HG03280 (cell line): ENCODE measurements at regions not wholly inside any gene's neighbourhood (a gene's known extent, or its start where the extent isn't known, plus 50 kb on each side); places are given as distances from the start of the nearest gene placed in this dataset.
"Not testable (repeated sequence)": the region's sequence is repeated elsewhere in the genome, so short reads cannot be mapped to it uniquely, and the experiment has no call there.

ENCODE experiments used
- ATAC-seq: cut with Tn5 transposase; IDR thresholded peaks from one replicate; pipeline ENCODE4 v1.9.1; 2021; ENCODE audit warnings: mild to moderate bottlenecking, moderate library complexity; ENCODE audit not compliant: unreplicated experiment

DNA sequence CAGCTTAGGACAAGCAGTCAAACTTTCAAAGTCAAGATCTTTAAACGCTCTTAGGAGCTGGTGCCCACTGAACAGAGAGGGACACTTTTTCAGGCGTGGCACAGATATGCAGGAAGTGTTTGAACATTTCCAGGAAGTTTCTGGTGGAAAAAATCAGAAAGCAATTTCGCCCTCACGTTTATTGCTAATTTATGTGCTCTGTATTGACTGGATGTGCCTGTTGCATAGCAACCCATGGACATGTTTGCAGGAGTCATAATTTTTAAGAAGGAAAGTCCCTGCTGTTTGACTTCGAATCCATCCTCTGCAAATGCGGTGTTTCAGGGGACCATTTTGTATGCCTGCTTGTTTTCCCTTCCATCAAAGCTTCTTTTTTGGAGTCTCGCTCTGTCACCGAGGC lies 239.9 kb upstream of the IRF2BP2 start:
- ATAC-seq: no peak

DNA sequence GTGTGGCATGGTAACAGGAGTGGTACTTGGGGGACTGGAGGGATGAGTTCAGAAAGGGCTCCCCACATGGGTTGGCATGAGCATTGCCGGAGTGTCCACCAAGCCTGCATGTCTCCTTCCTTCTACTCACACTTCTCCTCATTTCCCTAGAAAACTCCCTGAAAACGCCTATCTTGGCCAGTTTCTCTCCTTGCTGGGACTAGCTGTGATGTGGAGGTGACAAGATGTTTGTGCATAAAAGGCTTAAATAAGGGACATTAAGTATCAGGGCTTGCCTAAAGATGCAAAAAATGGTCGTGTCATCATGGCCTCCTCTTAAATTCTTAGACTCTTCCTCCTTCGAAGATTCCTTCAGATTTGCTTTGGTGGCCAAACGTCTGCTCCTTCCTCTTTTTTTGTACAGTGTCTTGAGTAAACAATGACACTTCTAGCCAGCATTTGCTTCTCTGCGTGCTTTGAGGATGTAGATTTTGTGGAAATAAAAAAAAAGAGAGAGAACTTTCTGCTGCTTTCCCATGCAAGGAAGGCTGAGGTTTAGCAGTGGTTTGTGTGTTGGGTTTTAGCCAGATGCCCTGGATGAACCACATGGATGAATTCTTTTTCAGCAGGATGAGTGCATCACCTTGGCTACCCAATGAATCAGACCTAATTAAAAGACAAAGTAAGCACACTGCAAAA lies 239.1 kb upstream of the IRF2BP2 start:
- ATAC-seq: no peak

DNA sequence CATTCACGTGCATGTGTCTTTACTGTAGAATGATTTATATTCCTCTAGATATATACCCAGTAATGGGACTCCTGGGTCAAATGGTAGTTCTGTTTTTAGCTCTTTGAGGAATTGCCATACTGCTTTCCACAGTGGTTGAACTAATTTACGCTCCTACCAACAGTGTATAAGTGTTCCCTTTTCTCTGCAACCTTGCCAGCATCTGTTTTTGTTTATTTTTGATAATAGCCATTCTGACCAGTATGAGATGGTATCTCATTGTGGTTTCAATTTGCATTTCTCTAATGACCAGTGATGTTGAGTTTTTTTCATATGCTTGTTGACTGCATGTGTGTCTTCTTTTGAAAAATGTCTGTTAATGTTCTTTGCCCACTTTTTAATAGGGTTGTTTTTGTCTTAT lies 236.8 kb upstream of the IRF2BP2 start:
- ATAC-seq: not testable (repeated sequence)

DNA sequence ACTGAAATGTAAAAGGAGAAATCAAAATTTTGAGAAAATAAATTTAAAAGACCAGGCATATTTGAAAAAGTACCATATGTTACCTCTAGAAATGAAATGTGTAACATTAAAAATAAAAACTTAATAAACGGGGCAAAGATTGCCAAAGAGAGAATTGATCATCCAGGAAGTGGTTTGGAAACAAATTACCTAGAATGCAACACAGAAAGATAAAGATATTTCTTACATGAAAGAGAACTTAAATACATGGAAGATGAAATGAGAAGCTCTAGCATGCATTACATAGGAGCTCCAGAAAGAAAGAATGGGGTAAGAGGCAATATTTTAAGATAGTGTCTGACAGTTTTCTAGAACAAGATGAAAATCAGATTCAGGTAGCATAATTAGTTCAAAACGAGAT lies 235.9 kb upstream of the IRF2BP2 start:
- no peak for ATAC-seq

DNA sequence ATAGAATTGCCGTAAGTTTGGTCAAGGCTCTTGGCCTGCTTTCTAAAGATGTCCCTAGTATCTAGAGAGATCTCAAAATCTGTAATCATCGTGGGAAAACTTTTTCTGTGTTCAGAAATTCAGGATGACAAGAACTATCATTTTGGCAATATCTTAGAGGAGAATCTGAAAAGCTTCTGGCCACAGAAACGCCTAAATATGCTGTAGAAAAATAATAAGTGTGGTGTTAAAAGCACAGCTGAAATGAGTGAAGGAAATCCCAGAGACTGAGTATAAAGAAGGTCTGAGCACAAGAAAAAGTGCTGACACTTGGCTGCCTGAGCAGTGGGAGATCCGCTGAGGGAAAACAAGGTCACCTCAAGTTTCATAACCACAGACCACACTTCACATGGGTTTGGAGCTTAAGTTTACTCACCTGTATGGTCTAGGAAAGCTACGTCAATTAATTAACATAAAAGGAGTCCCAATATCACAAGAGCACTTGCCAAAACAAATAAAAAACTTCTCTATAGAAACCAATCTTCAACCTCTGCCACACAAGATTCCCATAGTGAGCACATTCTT lies 235.2 kb upstream of the IRF2BP2 start:
- no peak for ATAC-seq

DNA sequence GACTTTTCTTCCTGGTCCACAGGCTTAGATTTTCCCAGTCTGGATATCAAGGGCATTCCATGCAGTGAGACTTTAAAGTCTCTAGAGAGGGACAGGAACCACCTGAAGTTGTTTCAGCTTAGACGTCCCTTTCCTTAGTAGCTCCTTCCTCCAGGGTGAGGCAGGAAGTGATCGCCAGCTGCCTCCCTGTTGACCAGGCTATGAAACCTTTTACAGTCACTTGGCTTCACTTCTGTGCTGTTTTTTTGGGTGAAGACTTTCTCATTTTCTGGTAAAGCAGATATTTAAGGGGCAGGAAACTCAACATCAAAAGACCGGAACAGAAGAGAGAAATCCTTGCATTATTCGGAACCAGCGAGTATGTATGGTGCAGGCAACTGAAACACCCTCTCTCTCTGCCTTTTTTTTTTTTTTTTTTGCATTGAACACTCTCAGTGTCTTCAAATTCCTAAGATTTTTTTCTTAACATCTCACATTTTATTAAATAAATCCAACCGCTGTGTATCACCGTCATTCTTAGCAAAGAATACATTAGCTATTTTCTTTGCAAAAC lies 234.6 kb upstream of the IRF2BP2 start:
- no peak for ATAC-seq

DNA sequence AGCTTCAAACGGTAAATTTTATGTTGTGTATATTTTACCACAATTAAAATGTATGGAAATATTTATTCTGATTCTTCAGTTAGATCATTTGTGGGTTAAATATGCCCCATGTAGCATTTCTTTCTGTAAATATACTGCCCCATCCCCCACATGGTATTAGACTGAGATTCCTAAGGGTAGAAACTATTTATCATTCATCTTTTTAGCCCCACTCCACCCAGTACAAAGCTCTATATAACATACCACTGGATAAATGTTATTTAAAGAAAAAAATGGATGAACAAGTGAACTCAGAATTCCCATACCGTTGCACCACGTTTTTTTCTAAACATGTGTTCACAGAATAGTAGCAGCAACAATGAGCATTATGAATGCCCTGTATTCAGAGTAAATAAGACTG lies 234.0 kb upstream of the IRF2BP2 start:
- no peak for ATAC-seq

DNA sequence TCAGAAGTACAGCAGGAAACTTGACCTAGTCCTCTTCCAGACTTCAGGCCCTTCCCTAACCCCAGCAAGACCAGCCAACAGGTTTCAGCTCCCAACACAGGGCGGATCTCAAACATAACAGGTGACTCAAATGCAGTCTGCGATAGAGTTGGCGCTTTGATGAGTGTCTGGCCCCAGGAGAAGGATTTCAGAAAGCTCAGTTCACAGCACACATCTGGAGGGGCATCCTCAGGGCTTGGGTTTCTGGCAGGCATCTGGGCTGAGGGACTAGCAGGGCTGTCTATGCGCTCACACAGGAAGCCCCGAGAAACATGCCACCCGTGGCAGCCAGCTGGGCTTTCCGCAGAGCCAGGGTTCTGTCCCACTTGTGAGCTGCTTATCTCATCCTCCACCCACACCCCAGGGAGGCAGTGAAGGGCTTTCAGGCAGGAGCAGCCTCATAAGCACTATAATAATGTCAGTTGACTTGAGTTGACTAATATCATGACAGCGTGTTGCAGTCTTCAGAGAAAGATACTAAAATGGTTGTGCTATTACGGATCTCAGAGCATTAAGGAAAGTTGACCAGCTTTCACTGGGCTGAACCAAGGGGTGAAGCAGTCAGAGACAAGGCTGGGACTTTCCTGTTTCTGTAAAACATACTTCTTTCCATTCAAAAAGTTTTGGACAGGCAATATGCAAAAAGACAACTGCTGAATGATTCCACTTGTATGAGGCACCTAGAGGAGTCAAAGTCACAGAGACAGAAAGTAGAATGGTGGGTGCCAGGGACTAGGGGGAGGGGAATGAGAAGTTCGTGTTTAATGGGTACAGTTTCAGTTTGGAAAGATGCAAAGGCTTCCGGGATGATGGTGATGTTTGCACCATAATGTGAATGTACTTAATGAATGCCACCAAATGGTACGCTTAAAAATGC lies 233.0 kb upstream of the IRF2BP2 start:
- ATAC-seq: peak; percentile 64

DNA sequence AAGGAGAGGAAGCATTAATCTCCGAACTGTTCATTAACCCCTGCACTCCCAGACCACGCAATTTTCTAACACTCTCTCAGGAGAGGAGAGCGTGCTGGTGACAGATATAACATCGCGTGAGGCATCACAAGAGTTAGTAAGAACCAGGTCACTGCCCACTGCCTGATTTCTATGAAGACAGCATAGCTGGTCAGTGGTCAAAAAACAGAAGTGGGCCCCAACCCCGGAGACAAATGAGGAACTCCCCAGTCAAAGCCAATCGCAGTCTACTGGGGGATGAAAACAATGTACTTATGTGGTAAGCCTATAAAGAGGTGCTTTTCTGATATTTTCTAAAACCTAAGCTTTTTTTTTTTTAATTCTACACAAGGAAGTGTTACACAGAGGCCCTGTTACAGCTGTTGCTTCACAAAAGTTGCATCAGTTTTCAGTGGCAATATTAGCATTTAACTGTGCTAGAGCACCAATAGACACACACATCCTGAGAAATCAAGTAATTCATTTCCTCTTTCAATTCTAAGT lies 231.8 kb upstream of the IRF2BP2 start:
- no peak for ATAC-seq

DNA sequence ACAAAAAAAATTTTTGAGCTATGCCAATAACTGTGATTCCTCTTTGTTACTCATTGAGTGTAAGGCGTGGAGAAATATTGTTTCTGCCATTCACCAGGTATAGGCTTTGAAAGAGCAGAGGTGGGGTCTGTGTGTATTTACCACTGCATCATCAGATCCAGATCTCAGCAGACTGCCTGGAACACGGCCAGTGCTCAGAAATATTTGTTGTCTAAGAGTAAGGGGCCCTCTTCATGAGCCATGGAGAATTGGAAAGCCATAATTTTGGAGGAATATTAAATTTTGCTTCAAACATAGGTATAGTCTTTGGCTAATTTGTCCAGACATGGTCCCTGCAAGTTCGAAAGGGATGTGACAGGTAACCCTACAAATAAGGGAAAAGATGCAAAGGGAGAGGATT lies 231.3 kb upstream of the IRF2BP2 start:
- ATAC-seq: no peak

DNA sequence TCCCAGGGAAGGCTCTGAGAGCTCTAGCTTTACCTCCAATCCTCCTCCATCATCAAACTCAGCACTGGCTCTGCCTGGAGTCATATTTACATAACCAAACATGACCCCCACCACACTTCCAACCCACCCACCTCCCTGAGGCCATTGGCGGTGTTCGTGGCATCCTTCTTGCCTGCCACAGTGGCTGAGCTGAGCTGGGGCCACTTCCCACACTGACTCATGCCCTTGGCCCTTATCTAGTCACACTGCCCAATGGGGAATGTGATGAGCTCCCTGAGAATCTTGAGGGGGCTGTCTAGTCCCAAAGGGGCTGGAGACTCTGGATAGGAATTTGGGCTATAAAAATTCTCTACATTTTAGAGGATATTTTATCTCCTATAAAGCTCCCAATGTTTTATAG lies 230.9 kb upstream of the IRF2BP2 start:
- no peak for ATAC-seq

DNA sequence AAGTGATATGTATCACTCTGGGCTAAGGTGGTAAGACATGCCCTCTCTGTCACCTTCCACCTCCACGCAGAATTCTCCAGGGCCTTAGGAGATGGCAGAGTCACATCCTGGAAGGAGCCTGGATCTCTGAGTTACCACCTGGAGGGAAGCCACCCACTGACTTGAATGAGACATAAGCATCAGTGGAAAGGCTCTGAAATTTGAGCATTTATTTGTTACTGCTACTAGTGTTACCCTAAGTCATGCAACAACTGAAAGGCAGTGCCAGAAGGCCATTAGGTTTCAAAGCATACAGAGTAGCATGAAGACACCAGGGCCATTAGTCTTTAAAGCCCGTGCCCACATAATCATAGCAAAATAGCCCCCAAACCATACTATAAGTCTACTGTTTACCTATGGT lies 230.3 kb upstream of the IRF2BP2 start:
- no peak for ATAC-seq

DNA sequence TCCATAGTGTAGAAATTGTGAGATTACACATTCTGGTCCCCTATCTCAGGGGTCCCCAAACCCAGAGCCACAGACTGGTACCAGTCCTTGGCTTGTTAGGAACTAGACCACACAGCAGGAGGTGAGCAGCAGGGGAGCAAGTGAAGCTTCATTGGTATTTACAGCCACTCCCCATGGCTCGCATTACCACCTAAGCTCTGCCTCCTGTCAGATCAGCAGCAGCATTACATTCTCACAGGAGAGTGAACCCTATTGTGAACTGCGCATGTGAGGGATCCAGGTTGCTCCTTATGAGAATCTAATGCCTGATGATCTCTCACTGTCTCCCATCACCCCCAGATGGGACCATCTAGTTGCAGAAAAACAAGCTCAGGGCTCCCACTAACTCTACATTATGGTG lies 229.7 kb upstream of the IRF2BP2 start:
- no peak for ATAC-seq

DNA sequence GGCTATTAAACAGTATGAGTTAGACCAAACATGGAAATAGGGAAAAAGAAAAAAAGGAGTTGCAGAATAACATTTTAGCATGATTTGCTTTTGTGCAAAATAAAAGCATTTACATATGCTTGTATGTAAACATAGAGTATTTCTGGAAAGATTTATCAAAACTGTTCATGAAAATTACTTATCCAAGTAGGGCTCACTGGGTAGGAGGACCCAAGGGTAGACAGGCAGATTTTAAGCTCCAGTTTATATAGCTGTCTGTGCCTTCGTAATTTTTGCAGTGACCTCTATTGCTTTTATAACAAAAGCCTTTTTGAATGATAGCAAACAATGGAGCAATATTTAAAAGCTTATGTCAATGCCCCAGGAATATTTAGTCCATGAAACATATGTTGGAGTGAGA lies 228.8 kb upstream of the IRF2BP2 start:
- no peak for ATAC-seq

DNA sequence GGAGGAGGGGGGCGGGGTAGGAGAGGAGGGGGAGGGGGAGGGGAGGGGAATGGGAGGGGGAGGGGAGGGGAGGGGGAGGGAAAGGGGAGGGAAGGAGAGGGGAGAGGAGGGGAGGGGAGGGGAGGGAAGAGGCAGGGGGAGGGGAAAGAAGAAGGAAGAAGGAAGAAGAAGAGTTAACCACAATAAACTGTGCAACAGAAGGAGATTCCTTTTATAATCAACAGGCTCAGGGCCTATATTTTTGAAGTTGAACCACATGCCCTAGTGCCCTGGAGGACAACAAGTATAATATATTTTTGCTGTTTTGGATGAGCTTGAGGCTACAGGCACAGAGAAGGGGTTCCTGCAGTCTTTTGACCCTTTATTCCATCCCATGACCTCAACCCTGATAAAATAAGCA lies 228.2 kb upstream of the IRF2BP2 start:
- no peak for ATAC-seq

DNA sequence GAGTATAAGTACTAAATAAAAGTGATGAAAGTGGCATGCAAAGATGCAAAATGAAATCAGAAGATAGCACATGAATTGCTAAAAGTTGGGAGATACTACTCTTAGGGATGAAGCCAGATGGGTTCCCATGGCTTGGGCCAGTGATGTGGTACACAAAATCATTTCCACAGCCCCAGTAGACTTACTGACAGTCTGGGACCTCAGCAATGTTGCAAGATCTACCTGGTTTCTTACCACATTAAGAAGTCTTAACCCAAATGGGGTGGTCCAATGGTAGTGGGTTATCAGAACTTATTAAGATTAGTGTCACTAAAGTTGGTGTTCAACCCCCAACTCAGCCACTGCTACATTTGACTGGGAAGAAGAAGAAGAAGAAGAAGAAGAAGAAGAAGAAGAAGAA lies 227.7 kb upstream of the IRF2BP2 start:
- ATAC-seq: no peak

DNA sequence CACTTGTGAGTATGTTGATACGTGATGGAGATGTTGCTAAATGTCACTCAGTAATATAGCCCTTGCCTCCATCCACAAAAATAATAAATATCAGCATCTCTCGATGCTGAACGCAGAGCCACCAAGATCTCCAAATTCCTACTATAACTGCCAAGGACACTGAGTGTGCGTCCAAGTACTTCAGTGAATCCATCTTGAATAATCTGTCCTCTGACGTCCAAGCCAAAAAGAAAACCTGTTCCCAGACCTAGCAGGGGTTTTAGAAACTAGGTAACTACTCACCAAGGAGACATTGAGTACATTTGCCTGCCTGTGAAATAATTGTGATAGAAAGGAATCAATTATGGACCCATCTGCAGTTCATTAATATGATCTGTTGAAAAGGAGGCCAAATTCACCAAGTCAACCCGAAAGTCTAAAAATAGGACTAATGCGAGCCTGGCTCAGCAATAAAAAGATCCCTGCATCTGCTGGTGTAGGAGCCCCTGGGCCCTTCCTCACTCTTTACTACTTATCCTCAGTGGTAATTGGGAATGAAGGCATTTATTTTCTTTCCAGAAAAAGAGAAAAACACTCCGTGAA lies 226.9 kb upstream of the IRF2BP2 start:
- ATAC-seq: no peak

DNA sequence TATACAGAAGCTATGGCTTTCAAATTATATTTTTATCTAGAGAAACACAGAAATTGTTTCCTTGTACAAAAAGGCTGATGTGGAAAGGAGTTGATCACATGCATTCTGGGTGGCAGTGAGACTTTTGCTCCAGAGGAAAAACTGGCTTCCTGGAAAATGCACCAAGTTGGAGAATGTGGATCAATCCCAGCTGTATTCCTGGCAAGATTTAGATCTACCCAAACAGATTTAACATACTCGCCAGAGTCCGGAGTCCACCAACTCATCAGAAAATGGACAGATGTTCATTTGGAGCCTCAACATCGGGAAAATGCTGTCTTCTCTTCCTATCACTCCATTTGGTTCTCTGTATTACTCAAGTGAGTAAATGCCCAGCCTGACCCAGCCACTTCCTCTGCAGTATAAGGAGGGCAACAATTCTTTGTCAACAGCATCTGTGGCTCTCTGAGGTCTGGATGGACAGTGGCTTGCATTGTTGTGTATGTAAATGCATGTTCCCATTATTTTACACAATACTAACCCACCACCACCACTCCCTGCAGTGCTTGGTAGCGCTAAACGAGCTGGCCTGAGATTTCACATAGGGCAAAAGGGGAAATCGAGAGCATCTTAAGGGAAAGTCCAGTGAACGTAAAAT lies 226.2 kb upstream of the IRF2BP2 start:
- no peak for ATAC-seq

DNA sequence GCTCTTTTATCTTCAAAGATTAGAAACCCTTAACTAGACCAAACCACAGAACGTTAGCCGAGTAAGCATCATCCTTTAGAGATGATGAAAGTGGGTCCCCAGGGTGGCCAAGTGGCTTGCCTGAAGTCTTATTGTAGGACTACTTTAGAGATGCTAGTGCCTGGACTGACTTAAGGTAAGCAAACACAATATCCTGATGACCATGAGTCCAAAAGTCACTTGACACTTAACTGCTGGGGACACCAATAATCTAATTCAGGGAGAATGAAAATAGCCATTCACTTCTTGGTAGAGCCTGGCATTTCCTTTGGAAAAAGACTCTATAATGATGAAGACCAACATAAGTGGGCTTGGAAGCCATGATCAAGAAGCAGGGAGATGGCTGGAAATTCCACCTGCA lies 225.3 kb upstream of the IRF2BP2 start:
- no peak for ATAC-seq

DNA sequence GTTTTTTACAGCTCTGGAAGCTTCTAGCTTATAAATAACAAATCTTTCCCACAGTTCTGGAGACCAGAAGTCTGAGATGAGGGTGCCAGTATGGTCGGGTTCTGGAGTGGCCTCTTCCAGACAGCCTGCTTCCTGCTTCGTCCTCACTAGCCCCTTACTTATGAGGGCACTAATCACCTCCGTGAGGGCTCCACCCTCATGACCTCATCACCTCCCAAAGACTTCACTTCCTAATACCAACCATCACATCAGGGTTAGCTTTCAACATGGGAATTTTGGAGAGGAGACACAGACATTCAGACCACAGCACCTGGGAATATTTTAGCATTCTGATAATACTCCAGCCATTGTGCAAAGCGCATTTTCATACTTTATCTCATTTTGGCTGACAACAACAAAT lies 223.7 kb upstream of the IRF2BP2 start:
- no peak for ATAC-seq

DNA sequence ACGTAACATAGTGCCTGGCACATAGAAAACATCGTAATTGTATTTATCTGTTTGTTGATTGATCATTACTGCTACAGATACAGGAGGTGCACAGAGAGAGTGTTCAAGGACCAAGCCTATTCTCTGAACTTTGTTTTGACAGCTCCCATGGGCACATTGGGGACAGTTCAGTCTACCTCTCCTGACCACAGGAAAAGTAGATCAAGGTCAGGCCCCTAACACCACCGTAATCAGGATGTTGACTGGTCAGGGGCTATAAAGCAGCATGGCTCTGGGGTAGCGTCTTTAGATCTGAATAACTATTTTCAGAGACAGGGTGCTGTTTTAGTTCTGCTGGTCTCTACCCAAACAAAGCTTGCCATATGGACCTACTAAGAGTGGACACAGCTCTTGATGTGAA lies 223.1 kb upstream of the IRF2BP2 start:
- no peak for ATAC-seq
